ENCODE measurements at regions not wholly inside any gene's neighbourhood (a gene's known extent, or its start where the extent isn't known, plus 50 kb on each side); places are given as distances from the start of the nearest gene placed in this dataset.

DNA sequence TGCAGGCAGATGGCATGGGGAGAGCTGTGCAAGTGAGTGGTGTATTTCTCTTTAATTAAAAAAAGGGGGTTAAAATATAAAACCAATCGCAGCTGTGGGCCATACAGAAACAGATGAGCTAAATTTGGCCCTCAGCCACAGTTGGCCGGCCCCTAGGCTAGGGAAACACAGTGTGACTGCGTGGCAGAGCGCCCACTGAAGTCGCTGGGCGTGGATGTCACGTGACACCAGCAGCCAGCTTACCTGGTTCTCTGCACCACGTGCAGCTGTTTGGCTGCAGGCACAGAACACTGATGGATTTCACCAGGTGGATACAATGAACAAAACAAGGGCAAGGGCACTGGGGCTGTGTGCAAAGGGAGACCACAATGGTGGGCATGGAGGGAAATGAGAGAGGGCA lies 119.3 kb upstream of the ZNF746 start:
- TF ChIP-seq, protein P1, sequence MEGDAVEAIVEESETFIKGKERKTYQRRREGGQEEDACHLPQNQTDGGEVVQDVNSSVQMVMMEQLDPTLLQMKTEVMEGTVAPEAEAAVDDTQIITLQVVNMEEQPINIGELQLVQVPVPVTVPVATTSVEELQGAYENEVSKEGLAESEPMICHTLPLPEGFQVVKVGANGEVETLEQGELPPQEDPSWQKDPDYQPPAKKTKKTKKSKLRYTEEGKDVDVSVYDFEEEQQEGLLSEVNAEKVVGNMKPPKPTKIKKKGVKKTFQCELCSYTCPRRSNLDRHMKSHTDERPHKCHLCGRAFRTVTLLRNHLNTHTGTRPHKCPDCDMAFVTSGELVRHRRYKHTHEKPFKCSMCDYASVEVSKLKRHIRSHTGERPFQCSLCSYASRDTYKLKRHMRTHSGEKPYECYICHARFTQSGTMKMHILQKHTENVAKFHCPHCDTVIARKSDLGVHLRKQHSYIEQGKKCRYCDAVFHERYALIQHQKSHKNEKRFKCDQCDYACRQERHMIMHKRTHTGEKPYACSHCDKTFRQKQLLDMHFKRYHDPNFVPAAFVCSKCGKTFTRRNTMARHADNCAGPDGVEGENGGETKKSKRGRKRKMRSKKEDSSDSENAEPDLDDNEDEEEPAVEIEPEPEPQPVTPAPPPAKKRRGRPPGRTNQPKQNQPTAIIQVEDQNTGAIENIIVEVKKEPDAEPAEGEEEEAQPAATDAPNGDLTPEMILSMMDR (IDR thresholded peaks at IDR 0.05; ENCODE audit: low read length): no peak
- TF ChIP-seq EZH2 (IDR thresholded peaks at IDR 0.05; ENCODE audit: borderline replicate concordance, low read length): no peak
